Stimulated activated CD4-positive, alpha-beta T cell treated with anti-CD3 and anti-CD28 coated beads, Interleukin-15, amount 100 ng/mL, for 1 hour (primary cell): ENCODE measurements at regions not wholly inside any gene's neighbourhood (a gene's known extent, or its start where the extent isn't known, plus 50 kb on each side); places are given as distances from the start of the nearest gene placed in this dataset.

ENCODE experiments used
- DNase-seq, 2 donors: peaks; one replicate each; pipeline ENCODE4 v3.0.0-alpha.2; 2020; ENCODE audit warnings: low read depth in 1 of 2, low spot score in 1 of 2

DNA sequence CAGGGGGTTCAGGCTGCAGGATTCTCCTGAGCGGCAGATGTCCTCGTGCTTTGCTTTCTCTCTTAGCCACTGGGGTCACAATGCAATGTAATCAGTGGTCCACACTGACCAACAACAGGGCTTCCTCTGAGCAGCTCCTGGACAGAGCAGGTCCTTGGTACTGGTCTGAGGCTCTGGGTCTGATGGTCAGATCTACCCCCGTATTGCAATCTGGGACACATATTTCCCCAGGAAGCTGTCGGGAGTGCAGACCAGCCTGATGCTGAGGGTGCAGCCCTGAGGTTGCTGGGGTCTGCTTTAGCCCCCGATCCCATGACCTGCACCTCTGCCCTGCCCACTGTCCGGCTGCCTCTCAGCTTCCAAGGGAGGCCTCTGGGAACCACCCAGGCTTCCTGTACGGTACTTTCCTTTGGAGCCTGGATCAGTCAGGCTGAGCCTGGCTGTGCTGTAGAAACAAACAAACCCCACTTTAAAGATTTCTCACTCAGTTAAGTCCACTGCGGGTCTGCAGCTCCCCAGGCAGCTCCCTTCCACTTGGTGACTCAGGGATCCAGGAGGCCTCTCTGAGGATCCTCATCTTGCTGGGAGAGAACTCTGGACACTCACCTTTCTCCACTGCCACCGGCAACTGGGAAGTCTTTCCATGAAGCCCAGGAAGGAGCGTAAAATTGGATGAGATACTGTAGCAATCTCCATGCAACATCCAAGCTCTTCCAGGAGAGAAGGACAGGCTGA lies 1046.6 kb downstream of the TBC1D22A start:
- no peak for DNase-seq

DNA sequence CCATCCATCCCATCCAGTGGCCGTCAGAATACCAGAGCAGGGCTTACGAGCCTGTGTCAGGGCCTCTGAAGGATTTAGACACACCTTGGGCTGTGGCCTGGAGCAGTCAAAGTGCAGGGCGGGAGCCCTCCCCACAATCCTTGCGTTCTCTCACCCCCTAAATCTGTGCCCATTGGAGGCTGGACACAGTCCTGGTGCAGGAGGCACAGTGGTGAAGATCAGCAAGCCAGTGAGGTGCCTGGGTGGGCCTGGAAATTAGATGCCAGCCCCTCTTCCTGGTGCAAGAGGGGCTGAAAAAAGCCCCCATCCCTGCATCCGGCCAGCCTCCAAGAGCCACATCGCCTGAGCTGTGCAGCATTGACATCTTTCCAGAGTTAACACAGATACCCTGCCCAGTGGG lies 1045.8 kb downstream of the TBC1D22A start:
- DNase-seq = no peak

- DNase-seq = no peak
Observed at GRCh38 chr22:47807506-47807905, 1045.1 kb downstream of the TBC1D22A start.

GRCh38 chr22:47806894-47807293 lies 1044.4 kb downstream of the TBC1D22A start:
- DNase-seq = no peak

- no peak for DNase-seq
Observed at GRCh38 chr22:47805394-47805935, 1043.0 kb downstream of the TBC1D22A start.

- DNase-seq = no peak
Observed at GRCh38 chr22:47804281-47804680, 1041.8 kb downstream of the TBC1D22A start.

- DNase-seq = no peak
Observed at GRCh38 chr22:47802421-47802820, 1040.0 kb downstream of the TBC1D22A start.

- no peak for DNase-seq
Observed at GRCh38 chr22:47801541-47802245, 1039.2 kb downstream of the TBC1D22A start.

DNA sequence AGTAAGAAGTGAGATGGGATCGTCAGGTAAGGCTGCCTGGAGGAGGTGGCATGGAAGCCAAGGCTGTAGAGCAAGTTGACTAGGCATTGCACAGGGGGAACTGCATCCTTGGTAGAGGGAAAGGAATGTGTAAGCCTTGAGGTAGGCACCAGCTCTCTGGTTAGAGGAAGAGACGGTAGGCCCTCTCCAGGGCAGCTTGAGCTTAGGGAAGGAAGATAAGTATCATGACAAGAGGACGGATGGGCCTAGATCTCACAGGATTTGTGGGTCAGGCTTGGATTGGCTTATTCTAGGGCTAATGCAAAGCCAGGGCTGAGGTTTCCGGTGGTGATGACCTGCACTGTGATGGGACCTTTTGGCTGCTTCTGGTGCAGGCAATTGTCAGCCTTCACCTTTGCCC lies 1035.8 kb downstream of the TBC1D22A start:
- no peak for DNase-seq

- DNase-seq = no peak
Observed at GRCh38 chr22:47797342-47797945, 1035.0 kb downstream of the TBC1D22A start.

GRCh38 chr22:47796128-47796908 lies 1033.9 kb downstream of the TBC1D22A start:
- DNase-seq = no peak

DNA sequence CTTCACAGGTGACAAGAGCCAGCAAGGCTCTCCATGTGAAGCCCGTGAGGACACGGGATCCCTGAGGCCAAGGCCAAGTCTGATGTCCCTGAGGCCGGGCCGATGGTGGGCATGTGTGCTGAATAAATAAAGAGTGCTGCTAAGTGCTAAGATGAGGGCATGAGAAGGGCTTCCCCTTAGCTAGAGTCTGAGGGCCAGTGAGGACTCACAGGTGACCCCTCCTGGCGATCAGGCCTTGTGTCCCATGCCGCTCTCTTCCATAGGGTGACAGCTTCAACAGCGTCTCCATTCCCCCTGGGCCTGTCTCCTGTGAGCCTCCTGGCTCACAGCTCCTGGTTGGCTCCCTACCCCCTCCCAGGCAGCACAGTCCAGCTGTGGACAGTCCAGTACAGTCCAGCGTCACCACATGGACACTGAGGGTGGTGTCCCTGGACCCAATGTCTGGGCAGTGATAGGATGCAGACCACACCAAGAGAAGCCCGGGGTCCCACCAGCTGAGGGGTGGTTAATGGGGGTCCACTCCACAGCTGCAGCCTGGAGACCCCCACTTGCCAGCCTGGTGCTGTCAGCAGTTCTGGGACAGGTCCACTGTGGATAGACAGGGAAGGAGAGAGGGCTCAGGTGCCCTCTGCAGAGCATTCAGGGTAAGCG lies 1033.2 kb downstream of the TBC1D22A start:
- DNase-seq = no peak

GRCh38 chr22:47794851-47795250 lies 1032.4 kb downstream of the TBC1D22A start:
- DNase-seq = no peak

DNA sequence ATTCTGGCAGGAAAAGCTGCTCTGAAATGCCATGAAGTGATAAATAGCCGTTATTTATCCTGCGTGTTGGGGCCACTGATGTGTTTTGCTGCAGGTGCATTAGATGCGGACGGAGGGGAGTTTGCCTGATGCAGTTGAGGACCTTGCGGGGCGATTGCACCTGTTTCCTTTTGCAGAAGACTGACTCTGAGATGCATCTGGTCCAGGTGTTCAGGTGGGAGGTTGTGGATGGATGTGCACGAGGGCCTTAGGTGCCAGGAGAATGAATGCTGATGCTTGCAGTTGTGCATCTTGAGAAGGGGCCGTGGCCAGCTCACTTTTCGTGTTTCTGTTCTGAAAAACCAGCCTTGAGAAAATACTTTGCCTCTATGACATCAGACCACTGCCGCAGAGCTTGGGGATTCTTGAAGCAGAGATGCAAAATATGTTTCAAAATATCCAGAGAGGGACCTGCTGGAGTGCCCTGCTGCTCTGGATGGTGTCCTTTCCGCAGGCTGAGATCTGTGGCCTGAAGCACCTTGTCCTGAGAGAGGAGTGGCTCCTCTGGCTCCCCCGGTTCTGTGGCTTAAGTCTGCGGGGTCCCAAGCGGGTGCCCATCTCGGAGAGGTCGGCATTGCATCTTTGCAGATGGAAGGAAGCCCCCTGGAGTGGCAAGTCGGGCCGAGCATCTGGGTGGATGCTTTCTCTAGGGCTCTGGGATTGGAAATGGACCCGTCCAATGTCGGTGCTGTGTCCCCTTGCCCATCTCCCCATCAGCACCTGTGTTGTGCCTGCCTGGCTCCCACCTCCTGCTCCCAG lies 1031.1 kb downstream of the TBC1D22A start:
- no peak for DNase-seq

- DNase-seq = no peak
Observed at GRCh38 chr22:47789171-47789570, 1026.7 kb downstream of the TBC1D22A start.

DNA sequence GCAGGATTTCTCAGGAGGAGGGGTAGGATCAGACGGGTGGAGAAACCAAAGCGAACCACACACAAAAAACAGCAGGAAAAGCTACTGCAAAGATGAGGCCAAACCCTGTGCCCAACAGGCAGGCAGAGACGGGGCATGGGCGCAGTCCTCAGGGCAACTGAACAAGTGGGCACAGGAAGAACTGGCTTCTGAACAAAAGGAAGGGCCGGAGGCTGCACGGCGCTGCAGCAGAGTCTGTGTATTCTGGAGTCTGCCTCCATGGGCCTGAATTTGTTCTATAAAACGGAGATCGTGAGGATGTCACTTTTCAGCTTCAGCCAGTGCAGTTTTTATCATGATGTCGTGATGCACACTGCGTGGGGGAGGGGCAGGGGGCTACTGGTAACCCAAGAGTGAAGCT lies 1026.0 kb downstream of the TBC1D22A start:
- DNase-seq = no peak

DNA sequence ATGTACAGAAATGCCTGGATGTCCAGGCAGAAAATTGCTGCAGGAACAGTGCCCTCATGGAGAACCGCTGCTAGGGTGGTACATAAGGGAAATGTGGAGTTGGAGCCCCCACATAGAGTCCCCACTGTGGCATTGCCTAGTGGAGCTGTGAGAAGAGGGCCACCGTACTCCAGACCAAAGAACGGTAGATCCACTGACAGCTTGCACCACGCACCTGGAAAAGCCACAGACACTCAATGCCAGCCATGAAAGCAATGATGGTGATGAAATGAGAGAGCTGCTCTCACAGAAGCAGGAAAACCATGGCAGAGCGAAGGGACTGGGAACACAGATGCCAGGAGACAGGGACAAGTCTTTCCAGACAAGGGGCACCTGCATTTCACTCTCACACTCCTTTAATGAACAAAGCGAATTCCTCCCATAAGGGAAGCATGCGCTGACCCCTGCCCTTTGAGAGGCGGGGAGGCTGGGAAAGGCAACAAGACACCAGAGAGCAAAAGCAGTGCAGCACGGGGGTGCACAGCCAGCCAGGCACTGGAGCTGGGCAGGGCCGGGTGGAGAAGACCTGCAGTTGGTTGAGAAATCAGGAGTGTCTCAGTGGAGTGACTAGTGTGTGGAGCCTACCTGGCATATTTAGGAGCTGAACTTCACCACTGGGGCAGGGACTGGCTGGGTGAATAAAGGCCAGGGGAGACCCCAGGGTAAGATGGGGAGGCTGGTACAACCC lies 1025.2 kb downstream of the TBC1D22A start:
- DNase-seq = no peak

DNA sequence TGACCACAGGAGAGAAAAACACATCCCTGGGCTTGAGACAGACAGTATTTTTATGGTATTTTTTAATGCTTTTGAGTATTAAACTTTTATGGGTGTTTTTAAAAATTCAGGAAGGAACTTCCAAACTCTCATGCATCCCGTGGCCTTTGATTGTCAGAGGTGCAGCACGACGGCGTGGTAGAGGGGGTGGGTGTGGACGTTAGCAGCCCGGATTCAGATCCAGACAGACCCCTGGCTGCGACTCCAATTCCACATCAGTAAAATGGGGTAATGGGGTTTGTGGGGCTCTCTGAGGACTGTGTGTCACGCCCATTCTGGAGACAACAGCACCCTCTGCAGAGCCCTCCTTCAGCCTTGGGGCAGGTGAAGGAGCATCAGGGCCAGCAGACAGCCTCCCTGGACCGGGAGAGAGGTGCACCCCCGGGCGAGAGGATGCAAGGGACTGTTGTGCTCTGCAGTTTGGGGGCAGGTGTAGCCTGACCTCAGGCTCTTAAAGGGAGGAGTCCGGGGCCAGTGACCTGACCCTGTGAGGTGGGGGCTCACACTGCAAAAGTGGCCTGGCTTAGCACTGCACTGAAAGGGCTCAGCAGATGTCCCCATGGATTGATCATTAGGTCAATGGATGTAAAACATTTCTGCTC lies 1024.3 kb downstream of the TBC1D22A start:
- DNase-seq = no peak

- no peak for DNase-seq
Observed at GRCh38 chr22:47784991-47785390, 1022.5 kb downstream of the TBC1D22A start.
